ENCODE measurements at regions not wholly inside any gene's neighbourhood (a gene's known extent, or its start where the extent isn't known, plus 50 kb on each side); places are given as distances from the start of the nearest gene placed in this dataset.
"Not testable (repeated sequence)": the region's sequence is repeated elsewhere in the genome, so short reads cannot be mapped to it uniquely, and the experiment has no call there.

- DNase-seq (ENCODE audit: low read depth): no peak
Observed at GRCh38 chr3:125645616-125646015, 50.3 kb upstream of the OSBPL11 start.

- no peak for DNase-seq (ENCODE audit: low read depth)
Observed at GRCh38 chr3:125646581-125646980, 51.3 kb upstream of the OSBPL11 start.

- no peak for DNase-seq (ENCODE audit: low read depth)
Observed at GRCh38 chr3:125647318-125648014, 52.2 kb upstream of the OSBPL11 start.

- DNase-seq (ENCODE audit: low read depth): no peak
Observed at GRCh38 chr3:125651244-125651643, 55.9 kb upstream of the OSBPL11 start.

GRCh38 chr3:125652349-125652748, 57.1 kb upstream of the OSBPL11 start:
- DNase-seq (ENCODE audit: low read depth): no peak

- no peak for DNase-seq (ENCODE audit: low read depth)
Observed at GRCh38 chr3:125654526-125654925, 59.2 kb upstream of the OSBPL11 start.

GRCh38 chr3:125662675-125663074, 67.4 kb upstream of the OSBPL11 start:
- DNase-seq (ENCODE audit: low read depth): no peak

GRCh38 chr3:125670352-125670751, 75.1 kb upstream of the OSBPL11 start:
- no peak for DNase-seq (ENCODE audit: low read depth)

GRCh38 chr3:125670945-125671344, 75.6 kb upstream of the OSBPL11 start:
- DNase-seq (ENCODE audit: low read depth): no peak

GRCh38 chr3:125671461-125672243, 76.4 kb upstream of the OSBPL11 start:
- no peak for DNase-seq (ENCODE audit: low read depth)

GRCh38 chr3:125675791-125676190, 80.5 kb upstream of the OSBPL11 start:
- no peak for DNase-seq (ENCODE audit: low read depth)

- DNase-seq (ENCODE audit: low read depth): no peak
Observed at GRCh38 chr3:125679258-125679657, 84.0 kb upstream of the OSBPL11 start.

GRCh38 chr3:125681146-125681545, 85.8 kb upstream of the OSBPL11 start:
- DNase-seq (ENCODE audit: low read depth): no peak

GRCh38 chr3:125681906-125682305, 86.6 kb upstream of the OSBPL11 start:
- DNase-seq (ENCODE audit: low read depth): not testable (repeated sequence)

GRCh38 chr3:125682610-125683009, 87.3 kb upstream of the OSBPL11 start:
- DNase-seq (ENCODE audit: low read depth): not testable (repeated sequence)

- DNase-seq (ENCODE audit: low read depth): no peak
Observed at GRCh38 chr3:125683067-125683829, 88.0 kb upstream of the OSBPL11 start.

GRCh38 chr3:125684199-125684598, 88.9 kb upstream of the OSBPL11 start:
- no peak for DNase-seq (ENCODE audit: low read depth)

- DNase-seq (ENCODE audit: low read depth): not testable (repeated sequence)
Observed at GRCh38 chr3:125685741-125686140, 90.4 kb upstream of the OSBPL11 start.

GRCh38 chr3:125692361-125692760, 97.1 kb upstream of the OSBPL11 start:
- no peak for DNase-seq (ENCODE audit: low read depth)

GRCh38 chr3:125693887-125694286, 98.6 kb upstream of the OSBPL11 start:
- no peak for DNase-seq (ENCODE audit: low read depth)

- DNase-seq (ENCODE audit: low read depth): no peak
Observed at GRCh38 chr3:125694761-125695294, 99.5 kb upstream of the OSBPL11 start.

GRCh38 chr3:125695688-125696087, 100.4 kb upstream of the OSBPL11 start:
- DNase-seq (ENCODE audit: low read depth): no peak
